PC-3 (cell line): ENCODE measurements at regions not wholly inside any gene's neighbourhood (a gene's known extent, or its start where the extent isn't known, plus 50 kb on each side); places are given as distances from the start of the nearest gene placed in this dataset.

Source experiments
- ATAC-seq: fragments of 200-7000 bp; cut with Tn5 transposase; 2 replicates; pipeline ENCODE4 v1.9.1; 2020; ENCODE audit warnings: mild to moderate bottlenecking, moderate library complexity
- BruUV-seq: library from RNA; stranded (reverse); fragments of 400-500 nt; replicated peaks from 2 replicates; lab custom pipeline; 2021; lab: Mats Ljungman, UMichigan
- CTCF ChIA-PET: fragments of 300-600 bp; sonication (Branson Sonifier 250); formaldehyde crosslinking; loops from one replicate; lab custom pipeline; 2022; ENCODE audit warnings: antibody characterized with exemption; lab: Charles Lee
- POLR2A ChIA-PET: fragments of 300-600 bp; sonication (Branson Sonifier 250); formaldehyde crosslinking; loops from one replicate; lab custom pipeline; 2022; ENCODE audit warnings: antibody characterized with exemption; ENCODE audit not compliant: unreplicated experiment; lab: Charles Lee
- DNase-seq: peaks from one replicate; pipeline ENCODE4 v3.0.0-alpha.2; 2015
- H2AFZ ChIP-seq: fragments of 300-600 bp; sonication (generic); 2 replicates; pipeline ENCODE4 v1.6.0; 2016; ENCODE audit warnings: antibody characterized with exemption, low read length
- H3F3A ChIP-seq: fragments of 300-600 bp; sonication (generic); one replicate; pipeline ENCODE4 v1.6.0; 2017; ENCODE audit warnings: antibody characterized with exemption, low read length, control low read depth, mild to moderate bottlenecking; ENCODE audit not compliant: unreplicated experiment
- H3K27ac ChIP-seq: fragments of 300-600 bp; sonication (generic); 2 replicates; pipeline ENCODE4 v1.5.1; 2016; ENCODE audit warnings: mild to moderate bottlenecking, low read length
- H3K27me3 ChIP-seq: fragments of 300-600 bp; sonication (generic); 2 replicates; pipeline ENCODE4 v1.6.1; 2016; ENCODE audit warnings: low read length, mixed read lengths
- H3K36me3 ChIP-seq: fragments of 300-600 bp; sonication (generic); 2 replicates; pipeline ENCODE4 v1.6.1; 2016; ENCODE audit warnings: low read depth, mixed run types, low read length, mixed read lengths
- H3K4me1 ChIP-seq: fragments of 300-600 bp; sonication (generic); 2 replicates; pipeline ENCODE4 v1.5.1; 2016; ENCODE audit warnings: low read length; ENCODE audit not compliant: insufficient read depth
- H3K4me2 ChIP-seq: fragments of 300-600 bp; sonication (generic); 2 replicates; pipeline ENCODE4 v1.6.0; 2016; ENCODE audit warnings: low read length
- H3K4me3 ChIP-seq: fragments of 300-600 bp; sonication (generic); 2 replicates; pipeline ENCODE4 v1.5.1; 2016; ENCODE audit warnings: mild to moderate bottlenecking, low read length, mixed read lengths
- H3K79me2 ChIP-seq: fragments of 300-600 bp; sonication (generic); 2 replicates; pipeline ENCODE4 v1.6.1; 2017; ENCODE audit warnings: low read length, mixed read lengths
- H3K9ac ChIP-seq: fragments of 300-600 bp; sonication (generic); 2 replicates; pipeline ENCODE4 v1.6.0; 2016; ENCODE audit warnings: mild to moderate bottlenecking, low read length
- H3K9me2 ChIP-seq: fragments of 300-600 bp; sonication (generic); replicated peaks from 2 replicates; pipeline ENCODE4 v1.6.1; 2016; ENCODE audit warnings: mixed run types, low read length, mixed read lengths
- H3K9me3 ChIP-seq: fragments of 300-600 bp; sonication (generic); 2 replicates; pipeline ENCODE4 v1.6.1; 2016; ENCODE audit warnings: low read length, mixed read lengths
- H4K20me1 ChIP-seq: fragments of 300-600 bp; sonication (generic); 2 replicates; pipeline ENCODE4 v1.6.1; 2016; ENCODE audit warnings: low read length, mixed read lengths
- EZH2 ChIP-seq: fragments of 300-600 bp; sonication (generic); IDR thresholded peaks from one replicate; pipeline ENCODE4 v1.6.1; 2017; ENCODE audit warnings: antibody characterized with exemption, mild to moderate bottlenecking, low read length; ENCODE audit not compliant: unreplicated experiment
- EZH2phosphoT487 ChIP-seq: fragments of 300-600 bp; sonication (generic); IDR thresholded peaks from 2 replicates; pipeline ENCODE4 v1.6.1; 2018; ENCODE audit warnings: mild to moderate bottlenecking, antibody characterized with exemption, low read length, borderline replicate concordance
- intact Hi-C: fragments of 100-400 bp; cut with micrococcal nuclease; formaldehyde crosslinking; loops from 2 replicates; pipeline ENCODE4 v1.9.0; 2023
- TF ChIP-seq, protein P1 (sequence below): fragments of 300-600 bp; sonication (generic); conservative IDR thresholded peaks from 2 replicates; pipeline ENCODE4 v1.5.1; 2017; ENCODE audit warnings: antibody characterized with exemption, low read depth, mild to moderate bottlenecking, low read length

DNA sequence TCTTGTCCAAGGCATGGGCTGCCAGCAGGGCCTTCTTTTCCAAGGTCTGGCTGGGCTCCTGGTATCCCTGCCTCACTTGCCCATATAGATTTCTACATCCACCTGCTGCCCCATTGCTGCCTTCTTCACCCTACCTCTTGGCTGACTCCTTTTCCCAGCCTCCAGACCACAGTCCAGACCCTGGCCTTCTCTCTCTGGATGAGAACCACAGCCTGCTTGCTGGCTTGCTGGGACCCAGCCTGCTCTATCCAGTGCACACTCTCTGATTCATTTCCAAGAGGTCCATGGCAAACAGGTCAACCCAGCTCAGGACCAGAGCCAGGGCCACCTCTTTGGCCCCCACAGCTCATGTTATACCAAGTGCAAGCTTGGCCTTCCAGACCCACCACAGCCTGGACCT, 169.4 kb upstream of the BDNF start:
- H3K9ac ChIP-seq = no peak overlapping the region
- no peaks in the 10 kb centered on the region for H3K79me2 ChIP-seq
- no peaks in the 10 kb centered on the region for H3K4me1 ChIP-seq
- CTCF ChIA-PET = no interaction called here
- no peak overlapping the region for H3K27ac ChIP-seq
- TF ChIP-seq, protein P1, sequence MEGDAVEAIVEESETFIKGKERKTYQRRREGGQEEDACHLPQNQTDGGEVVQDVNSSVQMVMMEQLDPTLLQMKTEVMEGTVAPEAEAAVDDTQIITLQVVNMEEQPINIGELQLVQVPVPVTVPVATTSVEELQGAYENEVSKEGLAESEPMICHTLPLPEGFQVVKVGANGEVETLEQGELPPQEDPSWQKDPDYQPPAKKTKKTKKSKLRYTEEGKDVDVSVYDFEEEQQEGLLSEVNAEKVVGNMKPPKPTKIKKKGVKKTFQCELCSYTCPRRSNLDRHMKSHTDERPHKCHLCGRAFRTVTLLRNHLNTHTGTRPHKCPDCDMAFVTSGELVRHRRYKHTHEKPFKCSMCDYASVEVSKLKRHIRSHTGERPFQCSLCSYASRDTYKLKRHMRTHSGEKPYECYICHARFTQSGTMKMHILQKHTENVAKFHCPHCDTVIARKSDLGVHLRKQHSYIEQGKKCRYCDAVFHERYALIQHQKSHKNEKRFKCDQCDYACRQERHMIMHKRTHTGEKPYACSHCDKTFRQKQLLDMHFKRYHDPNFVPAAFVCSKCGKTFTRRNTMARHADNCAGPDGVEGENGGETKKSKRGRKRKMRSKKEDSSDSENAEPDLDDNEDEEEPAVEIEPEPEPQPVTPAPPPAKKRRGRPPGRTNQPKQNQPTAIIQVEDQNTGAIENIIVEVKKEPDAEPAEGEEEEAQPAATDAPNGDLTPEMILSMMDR = no peak
- TF ChIP-seq EZH2phosphoT487 = no peak
- TF ChIP-seq EZH2 = no peak
- ATAC-seq (no peak), DNase-seq (no peak)
- no peak overlapping the region for H2AFZ ChIP-seq
- no peaks in the 10 kb centered on the region for H3F3A ChIP-seq
- H3K4me3 ChIP-seq = no peak overlapping the region
- H3K9me3 ChIP-seq = no peaks in the 10 kb centered on the region
- BruUV-seq = no TSS peak
- no peaks in the 10 kb centered on the region for H3K36me3 ChIP-seq
- no peaks in the 10 kb centered on the region for H3K9me2 ChIP-seq
- no peaks in the 10 kb centered on the region for H4K20me1 ChIP-seq
- H3K4me2 ChIP-seq = no peak overlapping the region
- POLR2A ChIA-PET = no interaction called here
- H3K27me3 ChIP-seq = no peaks in the 10 kb centered on the region
- intact Hi-C loops = no loop called here

DNA sequence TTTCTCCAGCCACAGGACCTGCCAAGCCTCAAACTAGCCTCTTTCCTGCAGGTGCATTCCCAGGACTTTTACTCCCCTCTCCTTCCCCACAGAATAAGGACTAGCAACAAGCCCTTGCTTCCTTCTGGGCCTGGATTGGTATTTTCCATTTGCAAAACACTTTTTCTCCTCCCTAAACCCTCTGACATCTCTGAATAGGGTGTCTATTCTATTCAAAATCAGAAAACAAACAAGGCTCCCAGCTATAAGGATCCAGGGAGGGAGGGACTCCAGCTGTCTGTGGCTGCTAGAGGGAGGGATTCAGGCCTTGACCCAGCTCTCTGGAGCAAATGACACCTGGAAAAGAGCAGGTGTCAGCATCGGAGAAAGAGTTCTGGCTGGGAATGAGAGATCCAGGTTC, 168.5 kb upstream of the BDNF start:
- H3K4me2 ChIP-seq = no peak overlapping the region
- BruUV-seq = no TSS peak
- no peak overlapping the region for H3K27ac ChIP-seq
- H3K4me1 ChIP-seq = no peaks in the 10 kb centered on the region
- H3K9ac ChIP-seq = no peak overlapping the region
- intact Hi-C loops = no loop called here
- ATAC-seq = no peak
- H3K9me3 ChIP-seq = no peaks in the 10 kb centered on the region
- H3K79me2 ChIP-seq = no peaks in the 10 kb centered on the region
- H3K27me3 ChIP-seq = no peaks in the 10 kb centered on the region
- H3K36me3 ChIP-seq = no peaks in the 10 kb centered on the region
- ChIA-PET POLR2A (no interaction called here), CTCF (no interaction called here)
- H3F3A ChIP-seq = no peaks in the 10 kb centered on the region
- no peak for TF ChIP-seq EZH2
- TF ChIP-seq, protein P1 = no peak
- TF ChIP-seq EZH2phosphoT487 = no peak
- no peak for DNase-seq
- H4K20me1 ChIP-seq = no peaks in the 10 kb centered on the region
- H2AFZ ChIP-seq = no peak overlapping the region
- H3K9me2 ChIP-seq = no peaks in the 10 kb centered on the region
- no peak overlapping the region for H3K4me3 ChIP-seq

DNA sequence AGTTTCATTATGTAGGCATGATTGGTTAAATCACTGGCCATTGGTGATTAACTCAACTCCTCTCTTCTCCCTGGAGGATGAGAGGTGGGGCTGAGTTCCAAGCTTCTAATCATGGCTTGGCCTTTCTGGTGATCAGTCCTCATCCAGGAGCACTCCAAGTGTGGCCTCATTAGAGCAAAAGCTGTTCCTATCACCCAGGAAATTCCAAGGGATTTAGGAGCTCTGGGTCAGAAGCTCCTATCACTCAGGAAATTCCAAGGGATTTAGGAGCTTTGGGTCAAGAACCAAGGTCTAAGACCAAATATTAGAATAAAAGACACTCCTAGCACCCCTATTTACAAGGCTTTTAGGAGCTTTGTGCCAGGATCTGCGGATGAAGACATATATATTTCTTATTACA, 168.0 kb upstream of the BDNF start:
- H3K4me3 ChIP-seq = no peak overlapping the region
- POLR2A ChIA-PET = no interaction called here
- H3K36me3 ChIP-seq = no peaks in the 10 kb centered on the region
- intact Hi-C loops = no loop called here
- H3K9me2 ChIP-seq = no peaks in the 10 kb centered on the region
- H2AFZ ChIP-seq = no peak overlapping the region
- no TSS peak for BruUV-seq
- no peaks in the 10 kb centered on the region for H3K79me2 ChIP-seq
- no peak overlapping the region for H3K4me2 ChIP-seq
- DNase-seq (no peak), ATAC-seq (no peak)
- H3K9me3 ChIP-seq = no peaks in the 10 kb centered on the region
- no peaks in the 10 kb centered on the region for H3F3A ChIP-seq
- no peaks in the 10 kb centered on the region for H4K20me1 ChIP-seq
- no peaks in the 10 kb centered on the region for H3K27me3 ChIP-seq
- no peak overlapping the region for H3K27ac ChIP-seq
- H3K9ac ChIP-seq = no peak overlapping the region
- no peak for TF ChIP-seq EZH2
- TF ChIP-seq EZH2phosphoT487 = no peak
- TF ChIP-seq, protein P1 = no peak
- H3K4me1 ChIP-seq = no peaks in the 10 kb centered on the region
- CTCF ChIA-PET = no interaction called here
